ENCODE measurements at regions not wholly inside any gene's neighbourhood (a gene's known extent, or its start where the extent isn't known, plus 50 kb on each side); places are given as distances from the start of the nearest gene placed in this dataset.

- intact Hi-C loops (cut with micrococcal nuclease): no loop called here
- ATAC-seq (no peak), DNase-seq (ENCODE audit: low read depth, low spot score) (no peak)
- no peak overlapping the region for H3K4me2 ChIP-seq (ENCODE audit: low read length)
- no peaks in the 10 kb centered on the region for H4K20me1 ChIP-seq (ENCODE audit: insufficient read depth)
- TF ChIP-seq POLR2AphosphoS5 (IDR thresholded peaks at IDR 0.05; ENCODE audit: low read depth, low read length) (no peak), ZNF274 (IDR thresholded peaks at IDR 0.05; ENCODE audit: low read depth, low read length) (no peak), ZFX (IDR thresholded peaks at IDR 0.05) (no peak), JUND (IDR thresholded peaks at IDR 0.05) (no peak), ELF1 (IDR thresholded peaks at IDR 0.05; ENCODE audit: borderline replicate concordance, low read depth) (no peak), EZH2 (IDR thresholded peaks at IDR 0.05) (no peak), SIN3A (IDR thresholded peaks at IDR 0.05; ENCODE audit: low read depth) (no peak), MAX (IDR thresholded peaks at IDR 0.05) (no peak), CBX3 (IDR thresholded peaks at IDR 0.05; ENCODE audit: low read depth) (no peak), EGR1 (IDR thresholded peaks at IDR 0.05; ENCODE audit: low read depth) (no peak), CEBPB (IDR thresholded peaks at IDR 0.05; ENCODE audit: low read depth) (no peak), ATF3 (IDR thresholded peaks at IDR 0.05) (no peak), SRF (IDR thresholded peaks at IDR 0.05; ENCODE audit: low read depth) (no peak), REST (IDR thresholded peaks at IDR 0.05; ENCODE audit: low read depth) (no peak), RAD21 (IDR thresholded peaks at IDR 0.05; ENCODE audit: low read depth) (no peak), TCF7L2 (IDR thresholded peaks at IDR 0.05; ENCODE audit: borderline replicate concordance, extremely low read depth, insufficient read depth, insufficient read length) (no peak), FOSL1 (IDR thresholded peaks at IDR 0.05; ENCODE audit: low read depth) (no peak), CTCF (IDR thresholded peaks at IDR 0.05 in 2 of 3, conservative IDR thresholded peaks at IDR 0.05 in 1 of 3; ENCODE audit: borderline replicate concordance in 1 of 3, insufficient read depth in 1 of 3, low read depth in 2 of 3, low read length in 2 of 3) (no peak), ZBTB33 (IDR thresholded peaks at IDR 0.05; ENCODE audit: extremely low read depth, insufficient replicate concordance, low read length) (no peak)
- no peaks in the 10 kb centered on the region for H3K79me2 ChIP-seq (ENCODE audit: insufficient read depth, low read length)
- no peaks in the 10 kb centered on the region for H3K27me3 ChIP-seq (ENCODE audit: insufficient read depth, low read length)
- H3K9me3 ChIP-seq (ENCODE audit: control insufficient read depth in 1 of 2, insufficient read depth in 1 of 2, low read depth in 1 of 2, low read length in 2 of 2): peaks cover 0 to 13% of the 10 kb centered on the region in 2 experiments; a peak in 2 of 4 replicates
- no peaks in the 10 kb centered on the region for H3K36me3 ChIP-seq (ENCODE audit: control insufficient read depth in 1 of 2, insufficient read depth in 2 of 2, low read length in 2 of 2)
- ChIA-PET POLR2A (no interaction called here), CTCF (no interaction called here), RAD21 (ENCODE audit: low non-redundant PET in 1 of 2, low total read pairs in 2 of 2, uncharacterized antibody in 2 of 2, unreplicated experiment in 2 of 2) (no interaction called here)
- H3K4me1 ChIP-seq (ENCODE audit: control insufficient read depth in 1 of 2, insufficient read depth in 2 of 2, low read length in 2 of 2): no peaks in the 10 kb centered on the region
- no peak overlapping the region for H2AFZ ChIP-seq (ENCODE audit: low read depth, low read length, poor library complexity, severe bottlenecking)
- H3K27ac ChIP-seq (ENCODE audit: low read depth, low read length): no peak overlapping the region
- BruUV-seq (replicated peaks): no TSS peak
- H3K9ac ChIP-seq (ENCODE audit: low read length): no peak overlapping the region
- no peak overlapping the region for H3K4me3 ChIP-seq (replicated peaks in 1 of 2; ENCODE audit: low read depth in 1 of 2, low read length in 2 of 2)
- H3K9me2 ChIP-seq (ENCODE audit: insufficient read depth): no peaks in the 10 kb centered on the region
Measured at GRCh38 chr18:43651057-43651456, 373.8 kb upstream of the SYT4 start.

All from HCT116 (cell line).